ENCODE measurements at regions not wholly inside any gene's neighbourhood (a gene's known extent, or its start where the extent isn't known, plus 50 kb on each side); places are given as distances from the start of the nearest gene placed in this dataset.
A peak's percentile ranks its signal among the peaks of the same experiment; 100 is the strongest.

DNA sequence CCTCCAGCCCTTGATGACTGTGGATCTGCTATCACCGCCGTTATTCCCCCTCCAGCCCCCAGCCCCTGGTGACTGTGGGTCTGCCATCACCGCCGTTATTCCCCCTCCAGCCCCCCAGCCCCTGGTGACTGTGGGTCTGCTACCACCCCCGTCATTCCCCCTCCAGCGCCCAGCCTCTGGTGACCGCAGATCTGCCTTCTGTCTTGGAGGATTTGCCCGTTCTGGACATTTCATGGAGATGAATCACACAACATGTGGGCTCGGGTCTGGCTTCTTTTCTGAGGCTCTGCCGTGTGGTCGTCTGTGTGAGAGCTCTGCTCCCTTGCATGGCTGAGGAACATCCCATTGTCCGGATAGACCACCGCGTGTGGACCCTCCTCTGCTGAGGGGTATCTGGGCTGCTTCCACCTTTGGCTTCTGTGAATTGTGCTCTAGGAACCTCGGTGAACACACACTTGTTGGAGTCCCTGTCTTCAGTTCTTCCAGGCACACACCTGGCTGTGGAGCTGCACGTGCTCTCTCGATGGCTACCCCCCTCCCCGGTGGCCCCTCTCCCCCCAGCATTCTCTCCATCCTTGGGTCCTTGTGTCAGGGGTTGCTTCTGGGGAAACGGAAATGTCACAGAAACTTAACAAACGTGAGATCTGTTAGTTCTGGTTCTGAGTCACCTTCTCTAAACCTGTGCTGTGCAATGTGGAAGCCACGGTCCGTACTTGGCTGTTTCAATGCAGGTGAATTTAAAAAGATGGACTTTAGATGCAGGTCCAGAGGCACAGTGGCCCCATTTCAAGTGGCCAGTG, 105.3 kb upstream of the COL5A1 start:
- H3K4me3 ChIP-seq (ENCODE audit: low read length): no peak overlapping the region
- TF ChIP-seq, protein P1, sequence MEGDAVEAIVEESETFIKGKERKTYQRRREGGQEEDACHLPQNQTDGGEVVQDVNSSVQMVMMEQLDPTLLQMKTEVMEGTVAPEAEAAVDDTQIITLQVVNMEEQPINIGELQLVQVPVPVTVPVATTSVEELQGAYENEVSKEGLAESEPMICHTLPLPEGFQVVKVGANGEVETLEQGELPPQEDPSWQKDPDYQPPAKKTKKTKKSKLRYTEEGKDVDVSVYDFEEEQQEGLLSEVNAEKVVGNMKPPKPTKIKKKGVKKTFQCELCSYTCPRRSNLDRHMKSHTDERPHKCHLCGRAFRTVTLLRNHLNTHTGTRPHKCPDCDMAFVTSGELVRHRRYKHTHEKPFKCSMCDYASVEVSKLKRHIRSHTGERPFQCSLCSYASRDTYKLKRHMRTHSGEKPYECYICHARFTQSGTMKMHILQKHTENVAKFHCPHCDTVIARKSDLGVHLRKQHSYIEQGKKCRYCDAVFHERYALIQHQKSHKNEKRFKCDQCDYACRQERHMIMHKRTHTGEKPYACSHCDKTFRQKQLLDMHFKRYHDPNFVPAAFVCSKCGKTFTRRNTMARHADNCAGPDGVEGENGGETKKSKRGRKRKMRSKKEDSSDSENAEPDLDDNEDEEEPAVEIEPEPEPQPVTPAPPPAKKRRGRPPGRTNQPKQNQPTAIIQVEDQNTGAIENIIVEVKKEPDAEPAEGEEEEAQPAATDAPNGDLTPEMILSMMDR (conservative IDR thresholded peaks at IDR 0.05; ENCODE audit: low read length): no peak
- peak; percentile 83 for DNase-seq (ENCODE audit: low read depth)

DNA sequence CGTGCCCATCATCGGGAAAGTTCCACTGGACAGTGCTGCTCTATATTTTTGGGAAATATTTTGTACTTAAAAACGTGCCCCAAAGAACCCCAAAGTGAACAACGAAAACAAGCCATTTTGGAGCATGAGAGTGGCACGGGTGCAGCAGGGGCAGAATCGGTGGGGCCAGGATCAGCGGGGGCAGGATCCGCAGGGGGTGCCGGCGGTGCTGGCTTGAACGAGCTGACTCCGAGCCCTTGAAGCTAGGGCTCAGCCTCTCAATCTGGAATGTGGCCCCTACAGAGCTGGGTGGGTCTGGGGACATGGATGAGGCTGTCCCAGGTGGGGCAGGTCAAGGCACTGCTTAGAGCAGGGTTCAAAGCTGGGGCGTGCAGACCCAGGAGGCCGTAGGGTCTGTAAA, 104.7 kb upstream of the COL5A1 start:
- H3K4me3 ChIP-seq (ENCODE audit: low read length): no peak overlapping the region
- DNase-seq (ENCODE audit: low read depth): no peak
- TF ChIP-seq, protein P1 (conservative IDR thresholded peaks at IDR 0.05; ENCODE audit: low read length): no peak

DNA sequence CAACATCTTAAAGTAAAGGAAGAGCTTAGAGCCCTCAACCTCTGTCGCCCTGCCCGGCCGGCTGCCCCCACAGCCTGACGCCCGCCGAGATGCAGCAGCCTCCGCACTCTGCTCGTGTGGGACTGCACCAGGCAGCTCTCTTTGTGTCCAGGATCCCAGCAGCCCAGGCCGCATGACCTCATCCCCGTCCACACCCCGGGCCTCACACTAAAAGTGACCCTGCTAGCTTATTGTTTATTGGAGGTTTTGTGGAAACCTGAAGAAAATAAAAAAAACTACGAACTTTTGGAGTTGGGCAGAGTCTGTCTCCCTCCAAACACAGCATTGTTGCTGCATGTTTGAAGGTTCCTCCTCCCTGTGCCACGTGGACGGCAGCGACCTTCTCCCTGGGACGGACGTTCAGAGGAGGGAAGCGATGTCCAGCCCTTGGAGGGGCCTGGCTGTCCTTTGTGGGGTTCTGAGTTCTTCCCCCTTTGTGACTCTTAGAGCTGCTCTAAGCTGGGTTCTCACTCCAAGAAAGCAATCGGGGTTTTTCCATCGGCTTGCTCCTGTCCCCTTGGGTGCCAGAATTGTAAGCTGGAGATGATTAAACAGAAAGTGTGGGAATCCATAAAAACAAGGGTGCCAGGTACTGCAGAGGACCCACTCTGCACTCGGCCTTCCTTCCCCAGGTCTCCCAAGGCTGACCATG, 103.5 kb upstream of the COL5A1 start:
- DNase-seq (ENCODE audit: low read depth): peak; percentile 56
- H3K4me3 ChIP-seq (ENCODE audit: low read length): no peak overlapping the region
- TF ChIP-seq, protein P1 (conservative IDR thresholded peaks at IDR 0.05; ENCODE audit: low read length): no peak

DNA sequence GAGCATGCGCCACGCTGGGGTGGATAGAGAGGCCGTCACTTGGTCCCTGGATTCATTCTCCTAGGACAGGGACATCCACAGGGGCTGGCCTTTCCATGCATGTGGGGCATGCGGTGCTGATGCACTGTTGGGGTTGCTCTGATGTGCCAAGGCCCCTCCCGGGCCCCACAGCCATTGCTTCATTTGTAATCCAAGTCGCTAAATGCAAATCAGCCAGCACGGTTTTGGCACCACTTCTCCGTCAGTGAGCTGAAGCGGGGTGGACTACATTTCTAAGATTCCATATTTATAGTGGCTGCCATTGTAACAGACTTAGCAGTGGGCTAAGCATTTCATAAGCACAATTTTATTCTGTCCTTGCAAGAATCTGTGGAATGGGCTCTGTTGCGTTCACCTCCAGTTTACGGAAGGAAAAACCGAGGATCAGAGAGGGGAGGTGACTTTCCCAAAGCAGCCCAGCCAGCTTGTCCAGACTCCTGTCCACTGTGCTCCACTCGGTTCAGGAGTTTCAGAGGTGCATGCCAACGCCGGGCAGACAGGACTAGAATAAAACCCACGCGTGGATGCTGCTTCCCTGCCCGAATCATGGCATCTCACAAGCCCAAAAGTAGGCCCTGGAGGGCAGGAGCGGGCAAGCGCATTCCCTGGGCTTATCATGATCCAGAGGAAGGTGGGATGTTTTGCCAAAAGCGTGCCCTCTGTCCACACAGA, 102.6 kb upstream of the COL5A1 start:
- DNase-seq (ENCODE audit: low read depth): peak; percentile 88
- no peak overlapping the region for H3K4me3 ChIP-seq (ENCODE audit: low read length)
- TF ChIP-seq, protein P1 (conservative IDR thresholded peaks at IDR 0.05; ENCODE audit: low read length): no peak

DNA sequence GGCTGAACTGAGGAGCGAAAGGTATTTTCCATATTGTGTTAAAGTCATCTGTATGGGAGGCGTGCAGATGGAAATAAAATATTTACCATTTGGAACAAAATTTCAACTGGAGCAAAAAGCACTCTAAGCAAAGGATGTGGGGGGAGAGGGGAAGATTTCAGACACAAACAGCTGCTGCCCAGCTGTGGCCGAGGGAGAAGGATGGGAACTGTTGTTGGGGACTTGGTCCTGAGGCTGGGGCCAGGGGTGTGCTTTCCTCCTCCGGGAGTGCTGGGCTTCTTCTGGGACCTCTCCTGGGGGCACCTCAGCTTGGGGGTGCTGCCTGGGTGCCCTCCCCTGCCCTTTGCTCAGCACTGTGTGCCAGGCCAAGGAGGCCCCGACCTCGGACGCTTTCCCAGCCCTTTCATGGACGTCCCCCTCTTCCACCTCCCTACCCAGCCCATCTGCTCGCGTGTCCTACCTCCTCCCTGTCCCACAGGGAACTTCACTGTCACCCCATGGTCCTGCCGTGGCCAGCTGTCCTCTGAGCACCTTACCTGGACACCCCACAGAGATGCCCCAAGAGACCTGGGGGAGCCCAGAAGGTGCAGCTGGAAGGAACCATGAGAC, 101.9 kb upstream of the COL5A1 start:
- TF ChIP-seq, protein P1 (conservative IDR thresholded peaks at IDR 0.05; ENCODE audit: low read length): no peak
- no peak overlapping the region for H3K4me3 ChIP-seq (ENCODE audit: low read length)
- DNase-seq (ENCODE audit: low read depth): peak; percentile 60

DNA sequence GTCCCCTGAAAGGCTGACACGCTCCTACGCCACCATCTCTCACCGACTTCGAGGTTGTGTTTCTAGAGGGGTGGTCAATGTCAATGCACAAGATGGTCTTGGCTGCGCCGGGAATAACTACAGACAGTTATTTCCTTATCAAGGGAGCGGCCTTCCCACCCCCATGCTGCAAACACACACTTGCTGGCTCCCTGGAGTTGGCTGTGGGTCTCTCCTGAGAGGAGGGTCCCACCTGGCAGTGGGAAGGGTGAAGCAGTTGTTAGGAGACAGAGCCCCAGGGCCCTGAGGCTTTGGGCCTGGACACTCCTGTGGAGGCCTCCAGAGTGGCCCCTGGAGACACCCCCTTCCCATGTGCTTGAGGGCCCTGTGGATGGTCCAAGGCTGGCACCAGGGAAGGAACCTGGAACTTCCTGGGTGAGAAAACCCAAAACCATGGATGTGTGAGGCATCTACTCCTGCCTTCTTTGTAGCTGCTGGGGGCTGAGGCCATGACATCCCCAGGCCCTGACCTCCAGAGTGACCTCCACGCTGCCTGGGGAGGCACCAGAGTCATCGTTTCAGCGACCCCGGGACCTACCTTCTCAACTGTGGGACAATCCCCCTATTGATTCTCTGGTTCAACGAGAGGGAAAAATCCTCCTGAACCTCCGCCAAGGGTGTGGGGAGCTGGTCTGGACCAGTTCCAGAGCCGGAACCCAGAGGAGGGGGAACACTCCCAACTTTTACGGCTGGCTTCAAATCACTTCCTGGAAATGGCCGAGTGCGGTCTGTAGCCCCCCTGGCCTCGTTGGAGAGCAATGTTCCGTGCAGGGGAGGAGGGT, 101.1 kb upstream of the COL5A1 start:
- DNase-seq (ENCODE audit: low read depth): no peak
- H3K4me3 ChIP-seq (ENCODE audit: low read length): no peak overlapping the region
- TF ChIP-seq, protein P1 (conservative IDR thresholded peaks at IDR 0.05; ENCODE audit: low read length): no peak

Data from AG10803 (cell line).